Parathyroid adenoma (tissue), 2 donors: ENCODE measurements at regions not wholly inside any gene's neighbourhood (a gene's known extent, or its start where the extent isn't known, plus 50 kb on each side); places are given as distances from the start of the nearest gene placed in this dataset.

Experiments
- H2AFZ ChIP-seq: fragments of 300-600 bp; sonication (generic); one replicate; pipeline ENCODE4 v1.7.0; 2017; ENCODE audit warnings: antibody characterized with exemption, mild to moderate bottlenecking
- H3K27ac ChIP-seq: fragments of 300-600 bp; sonication (generic); one replicate; pipeline ENCODE4 v1.7.0; 2017
- H3K27me3 ChIP-seq: fragments of 300-600 bp; sonication (generic); one replicate; pipeline ENCODE4 v1.7.0; 2017; ENCODE audit warnings: low read length; ENCODE audit not compliant: control insufficient read depth, insufficient read depth
- H3K36me3 ChIP-seq: fragments of 300-600 bp; sonication (generic); one replicate; pipeline ENCODE4 v1.7.0; 2017; ENCODE audit warnings: low read length; ENCODE audit not compliant: control insufficient read depth, insufficient read depth
- H3K4me1 ChIP-seq: fragments of 300-600 bp; sonication (generic); one replicate; pipeline ENCODE4 v1.7.0; 2017; ENCODE audit warnings: control low read depth
- H3K4me2 ChIP-seq: fragments of 300-600 bp; sonication (generic); one replicate; pipeline ENCODE4 v1.7.0; 2017; ENCODE audit warnings: low read length
- H3K4me3 ChIP-seq: fragments of 300-600 bp; sonication (generic); one replicate; pipeline ENCODE4 v1.7.0; 2017; ENCODE audit warnings: low read depth, low read length
- H3K79me2 ChIP-seq: fragments of 300-600 bp; sonication (generic); one replicate; pipeline ENCODE4 v1.7.0; 2017; ENCODE audit warnings: control low read depth
- H3K9ac ChIP-seq: fragments of 300-600 bp; sonication (generic); one replicate; pipeline ENCODE4 v1.7.0; 2017; ENCODE audit warnings: mild to moderate bottlenecking
- H3K9me3 ChIP-seq: fragments of 300-600 bp; sonication (generic); one replicate; pipeline ENCODE4 v1.7.0; 2017; ENCODE audit warnings: low read length; ENCODE audit not compliant: control insufficient read depth
- TF ChIP-seq, protein P1 (sequence below): fragments of 300-600 bp; sonication (generic); IDR thresholded peaks from one replicate; pipeline ENCODE4 v1.7.0; 2017; ENCODE audit warnings: antibody characterized with exemption, mild to moderate bottlenecking
- donor health status: primary hyperparathyroidism.

DNA sequence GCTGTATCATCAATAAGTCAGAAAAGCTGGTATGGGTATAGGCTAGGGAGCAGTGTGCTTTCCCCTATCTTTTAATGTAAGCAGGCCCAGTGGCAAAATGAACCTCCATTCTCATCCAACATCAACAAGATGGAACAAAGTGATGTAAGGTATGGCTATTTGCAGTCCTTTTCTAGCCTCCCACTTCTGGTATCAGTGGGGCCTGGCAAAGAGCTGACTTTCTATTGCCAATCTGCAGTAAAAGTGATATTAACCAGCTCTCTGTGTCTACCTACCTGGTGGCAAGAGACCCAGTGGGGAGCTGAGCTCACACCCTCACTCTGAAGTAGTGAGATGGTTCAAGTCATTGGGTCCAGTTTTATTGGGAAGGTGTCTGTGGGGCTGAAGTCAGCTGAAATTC, 1492.6 kb downstream of the CDH11 start:
- TF ChIP-seq, protein P1, sequence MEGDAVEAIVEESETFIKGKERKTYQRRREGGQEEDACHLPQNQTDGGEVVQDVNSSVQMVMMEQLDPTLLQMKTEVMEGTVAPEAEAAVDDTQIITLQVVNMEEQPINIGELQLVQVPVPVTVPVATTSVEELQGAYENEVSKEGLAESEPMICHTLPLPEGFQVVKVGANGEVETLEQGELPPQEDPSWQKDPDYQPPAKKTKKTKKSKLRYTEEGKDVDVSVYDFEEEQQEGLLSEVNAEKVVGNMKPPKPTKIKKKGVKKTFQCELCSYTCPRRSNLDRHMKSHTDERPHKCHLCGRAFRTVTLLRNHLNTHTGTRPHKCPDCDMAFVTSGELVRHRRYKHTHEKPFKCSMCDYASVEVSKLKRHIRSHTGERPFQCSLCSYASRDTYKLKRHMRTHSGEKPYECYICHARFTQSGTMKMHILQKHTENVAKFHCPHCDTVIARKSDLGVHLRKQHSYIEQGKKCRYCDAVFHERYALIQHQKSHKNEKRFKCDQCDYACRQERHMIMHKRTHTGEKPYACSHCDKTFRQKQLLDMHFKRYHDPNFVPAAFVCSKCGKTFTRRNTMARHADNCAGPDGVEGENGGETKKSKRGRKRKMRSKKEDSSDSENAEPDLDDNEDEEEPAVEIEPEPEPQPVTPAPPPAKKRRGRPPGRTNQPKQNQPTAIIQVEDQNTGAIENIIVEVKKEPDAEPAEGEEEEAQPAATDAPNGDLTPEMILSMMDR, result no peak
- Histone ChIP-seq H3K4me2 (no peak overlapping the region), H3K4me1 (no peaks in the 10 kb centered on the region), H2AFZ (no peak overlapping the region), H3K27ac (no peak overlapping the region), H3K79me2 (no peaks in the 10 kb centered on the region), H3K4me3 (no peak overlapping the region), H3K9me3 (no peaks in the 10 kb centered on the region), H3K9ac (no peak overlapping the region), H3K27me3 (no peaks in the 10 kb centered on the region), H3K36me3 (no peaks in the 10 kb centered on the region)

DNA sequence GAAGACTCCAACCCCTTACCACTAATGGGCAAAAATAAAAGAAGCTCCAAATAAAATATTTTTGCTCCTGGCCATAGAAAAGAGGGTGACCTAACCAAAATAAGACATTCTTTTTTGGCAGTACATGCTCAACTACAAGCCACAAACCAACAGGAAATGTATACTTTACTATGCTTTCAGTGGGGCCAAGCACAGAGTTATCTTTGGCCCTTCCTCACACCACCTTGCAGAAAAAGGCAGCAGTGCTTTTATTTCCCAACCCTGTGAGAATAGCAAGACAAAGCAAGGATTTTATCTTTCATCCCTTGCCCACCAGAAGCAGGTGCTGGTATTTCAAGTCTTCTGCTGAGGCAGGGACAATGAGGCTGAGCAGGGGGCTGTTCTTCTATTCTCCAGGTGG, 1493.1 kb downstream of the CDH11 start:
- Histone ChIP-seq H3K27ac (no peak overlapping the region), H3K9me3 (no peaks in the 10 kb centered on the region), H3K79me2 (no peaks in the 10 kb centered on the region), H3K9ac (no peak overlapping the region), H3K4me1 (no peaks in the 10 kb centered on the region), H2AFZ (no peak overlapping the region), H3K27me3 (no peaks in the 10 kb centered on the region), H3K4me3 (no peak overlapping the region), H3K4me2 (no peak overlapping the region), H3K36me3 (no peaks in the 10 kb centered on the region)
- TF ChIP-seq, protein P1, result no peak

DNA sequence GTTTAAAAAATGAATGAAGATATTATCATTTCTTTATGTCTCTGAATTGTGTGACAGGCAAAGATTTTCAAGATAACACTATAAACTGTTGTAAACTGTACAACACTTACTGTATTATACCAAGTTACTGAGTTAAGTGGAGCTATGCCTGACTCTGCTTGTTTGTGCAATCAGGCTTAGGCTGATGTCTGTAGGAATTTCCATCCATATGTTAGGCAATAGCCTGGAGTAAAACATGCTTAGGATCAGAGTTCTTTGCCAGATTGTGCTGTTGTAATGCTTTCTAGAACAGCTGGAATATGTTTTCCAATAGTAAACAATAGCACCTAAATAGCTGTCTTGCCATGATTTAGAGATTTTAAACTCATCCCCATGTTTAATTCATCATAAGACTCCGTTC, 1496.7 kb downstream of the CDH11 start:
- H3K79me2 ChIP-seq, result no peaks in the 10 kb centered on the region
- H3K9ac ChIP-seq, result no peak overlapping the region
- H3K4me1 ChIP-seq, result no peaks in the 10 kb centered on the region
- H3K27me3 ChIP-seq, result no peaks in the 10 kb centered on the region
- TF ChIP-seq, protein P1, result no peak
- no peak overlapping the region for H3K27ac ChIP-seq
- H3K9me3 ChIP-seq, result no peaks in the 10 kb centered on the region
- H3K36me3 ChIP-seq, result no peaks in the 10 kb centered on the region
- no peak overlapping the region for H3K4me3 ChIP-seq
- H3K4me2 ChIP-seq, result no peak overlapping the region
- no peak overlapping the region for H2AFZ ChIP-seq

DNA sequence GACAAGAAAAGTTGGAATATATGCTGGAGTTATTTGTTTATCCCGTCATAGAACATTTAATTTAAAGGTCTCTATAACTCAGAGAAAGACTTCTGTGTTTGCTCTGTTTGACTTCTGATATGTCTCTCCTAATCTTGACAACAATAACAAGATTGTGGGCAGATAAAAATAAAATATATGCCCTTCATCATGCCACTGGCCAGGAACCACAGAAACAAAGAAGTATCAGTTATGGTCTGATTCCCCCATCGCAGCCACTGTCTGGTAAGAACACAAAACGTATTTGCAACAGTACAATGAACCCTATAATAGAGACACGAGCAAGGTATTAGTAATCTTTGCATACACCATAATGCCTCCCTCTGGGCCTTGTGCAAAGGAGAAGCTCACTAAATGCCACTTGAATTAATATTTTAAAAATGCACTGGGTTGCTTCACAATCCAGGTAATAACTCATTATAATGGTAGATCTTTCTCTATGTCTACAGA, 1498.3 kb downstream of the CDH11 start:
- Histone ChIP-seq H3K9ac (no peak overlapping the region), H3K27me3 (no peaks in the 10 kb centered on the region), H3K36me3 (no peaks in the 10 kb centered on the region), H3K9me3 (no peaks in the 10 kb centered on the region), H3K79me2 (no peaks in the 10 kb centered on the region), H3K4me2 (no peak overlapping the region), H2AFZ (no peak overlapping the region), H3K4me1 (no peaks in the 10 kb centered on the region), H3K4me3 (no peak overlapping the region), H3K27ac (no peak overlapping the region)
- TF ChIP-seq, protein P1, result no peak

DNA sequence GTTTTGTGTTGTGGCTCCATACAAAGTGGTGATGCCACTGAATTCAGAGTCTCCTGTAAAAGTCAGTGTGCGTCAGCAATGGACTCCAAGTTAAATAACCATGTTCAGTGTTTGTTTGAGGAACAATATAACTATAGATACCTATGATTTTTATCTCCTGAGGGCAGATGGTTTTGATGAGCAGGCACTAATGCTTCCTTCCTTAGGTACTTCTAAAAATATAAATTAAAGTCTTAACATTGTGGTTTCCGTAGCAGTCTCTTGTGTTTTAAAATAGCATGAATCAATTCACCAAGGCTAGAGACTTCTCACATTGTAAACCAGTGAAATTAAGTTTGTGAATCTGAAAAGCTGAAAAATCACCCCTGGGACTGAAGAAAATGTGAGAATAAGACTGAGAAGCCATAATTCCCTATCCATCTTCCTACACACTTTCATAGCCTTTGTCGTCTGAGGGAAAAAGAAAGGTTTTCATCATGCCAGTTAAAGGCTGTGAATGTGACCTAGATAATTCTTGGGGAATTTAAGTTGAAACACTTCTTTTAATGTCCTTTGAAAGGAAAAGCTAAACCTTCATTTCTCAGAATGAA, 1502.9 kb downstream of the CDH11 start:
- Histone ChIP-seq H3K9me3 (no peaks in the 10 kb centered on the region), H3K9ac (no peak overlapping the region), H3K36me3 (no peaks in the 10 kb centered on the region), H2AFZ (no peak overlapping the region), H3K27me3 (no peaks in the 10 kb centered on the region), H3K27ac (no peak overlapping the region), H3K4me2 (no peak overlapping the region), H3K79me2 (no peaks in the 10 kb centered on the region), H3K4me1 (no peaks in the 10 kb centered on the region), H3K4me3 (no peak overlapping the region)
- TF ChIP-seq, protein P1, result no peak
